H1 (cell line): ENCODE measurements at regions not wholly inside any gene's neighbourhood (a gene's known extent, or its start where the extent isn't known, plus 50 kb on each side); places are given as distances from the start of the nearest gene placed in this dataset.

Source experiments
- CTCF ChIA-PET: fragments of 300-600 bp; sonication (Branson Sonifier 250); formaldehyde crosslinking; loops from one replicate; lab custom pipeline; 2021; ENCODE audit not compliant: partially characterized antibody; lab: Charles Lee
- POLR2A ChIA-PET: fragments of 300-600 bp; sonication (Branson Sonifier 250); formaldehyde crosslinking; loops from one replicate; lab custom pipeline; 2021; ENCODE audit warnings: inconsistent platforms; ENCODE audit not compliant: partially characterized antibody; lab: Charles Lee
- DNase-seq, 2 experiments: peaks; one replicate each; pipeline versions ENCODE4 v3.0.0 to v3.0.0-alpha.2; 2010 to 2022; ENCODE audit warnings: low spot score in 2 of 2, low read depth in 1 of 2, mixed read lengths in 1 of 2
- FAIRE-seq: peaks from 2 replicates; lab custom pipeline; 2011; peaks lifted over from hg19 to GRCh38; lab: Jason Lieb, UNC
- H2AFZ ChIP-seq: 2 replicates; pipeline ENCODE4 v1.8.1; 2012; ENCODE audit warnings: low read length, inconsistent platforms
- H2AK5ac ChIP-seq: 2 replicates; pipeline ENCODE4 v1.6.1; 2013; ENCODE audit warnings: low read depth, low read length
- H2BK120ac ChIP-seq: replicated peaks from 2 replicates; pipeline ENCODE3; 2013; ENCODE audit warnings: low read depth, low read length, inconsistent platforms
- H2BK12ac ChIP-seq: 2 replicates; pipeline ENCODE4 v1.6.1; 2013; ENCODE audit warnings: low read depth, low read length
- H2BK15ac ChIP-seq: 2 replicates; pipeline ENCODE4 v1.6.1; 2013; ENCODE audit warnings: low read length
- H2BK20ac ChIP-seq: 2 replicates; pipeline ENCODE4 v1.6.1; 2013; ENCODE audit warnings: low read length
- H2BK5ac ChIP-seq: 2 replicates; pipeline ENCODE4 v1.6.1; 2013; ENCODE audit warnings: low read depth, low read length
- H3K14ac ChIP-seq: 2 replicates; pipeline ENCODE4 v1.6.1; 2013; ENCODE audit warnings: inconsistent platforms; ENCODE audit not compliant: insufficient read length
- H3K18ac ChIP-seq: 2 replicates; pipeline ENCODE4 v1.6.1; 2013; ENCODE audit warnings: low read length; ENCODE audit errors: extremely low read depth
- H3K23ac ChIP-seq: 2 replicates; pipeline ENCODE4 v1.6.1; 2013; ENCODE audit warnings: inconsistent platforms; ENCODE audit not compliant: insufficient read length
- H3K23me2 ChIP-seq: 2 replicates; pipeline ENCODE4 v1.6.1; 2013; ENCODE audit warnings: low read depth, low read length
- H3K27ac ChIP-seq: 2 replicates; pipeline ENCODE4 v1.6.1; 2011; ENCODE audit warnings: low read depth, low read length, inconsistent platforms
- H3K27me3 ChIP-seq, 4 experiments: replicated peaks in 1 of 4; 1 replicate in 1 of 4; 2 replicates in 3 of 4; pipeline versions ENCODE4 v1.6.1 to v1.8.1; 2011 to 2013; ENCODE audit warnings: low read length in 3 of 4, mild to moderate bottlenecking in 3 of 4, inconsistent platforms in 2 of 4, mixed read lengths in 2 of 4, moderate library complexity in 1 of 4; ENCODE audit not compliant: control insufficient read depth in 3 of 4, insufficient read depth in 3 of 4; ENCODE audit errors: extremely low read depth in 1 of 4
- H3K36me3 ChIP-seq, 4 experiments: 2 replicates each; pipeline versions ENCODE4 v1.6.1 to v1.8.1; 2011 to 2013; ENCODE audit warnings: mild to moderate bottlenecking in 4 of 4, low read length in 3 of 4, moderate library complexity in 2 of 4, control low read depth in 1 of 4, inconsistent platforms in 1 of 4; ENCODE audit not compliant: insufficient read depth in 4 of 4, control insufficient read depth in 2 of 4
- H3K4ac ChIP-seq: replicated peaks from 2 replicates; pipeline ENCODE3; 2013; ENCODE audit warnings: low read length, low read depth, mixed read lengths, inconsistent platforms; ENCODE audit not compliant: insufficient read length
- H3K4me1 ChIP-seq, 4 experiments: replicated peaks in 1 of 4; 1 replicate in 1 of 4; 2 replicates in 3 of 4; pipeline versions ENCODE4 v1.6.1 to v1.8.1; 2011 to 2013; ENCODE audit warnings: low read length in 3 of 4, inconsistent platforms in 2 of 4, mixed read lengths in 1 of 4; ENCODE audit not compliant: insufficient read depth in 4 of 4, control insufficient read depth in 3 of 4
- H3K4me2 ChIP-seq, 2 experiments: 2 replicates each; pipeline versions ENCODE4 v1.6.1 to v1.8.1; 2011 to 2013; ENCODE audit warnings: low read depth in 2 of 2, low read length in 2 of 2, control low read depth in 1 of 2, inconsistent platforms in 1 of 2, mild to moderate bottlenecking in 1 of 2; ENCODE audit not compliant: insufficient read depth in 1 of 2
- H3K4me3 ChIP-seq, 4 experiments: fragments of 200-600, 300-600 bp in 1 of 4; sonication (generic), shearing (Covaris generic), sonication (Bioruptor Twin) in 1 of 4; 2 replicates each; pipeline versions ENCODE4 v1.5.1 to v1.8.1; 2011 to 2016; ENCODE audit warnings: low read length in 4 of 4, low read depth in 3 of 4, control low read depth in 2 of 4, inconsistent platforms in 2 of 4, mild to moderate bottlenecking in 2 of 4, mixed read lengths in 1 of 4, moderate library complexity in 1 of 4; ENCODE audit not compliant: insufficient read depth in 2 of 4; ENCODE audit errors: extremely low read depth in 1 of 4
- H3K56ac ChIP-seq: replicated peaks from 2 replicates; pipeline ENCODE3; 2013; ENCODE audit warnings: low read depth, mild to moderate bottlenecking, mixed read lengths, low read length, inconsistent platforms; ENCODE audit not compliant: insufficient read length
- H3K79me1 ChIP-seq: 2 replicates; pipeline ENCODE4 v1.6.1; 2013; ENCODE audit warnings: low read depth, low read length, control low read depth
- H3K79me2 ChIP-seq, 2 experiments: 2 replicates each; pipeline versions ENCODE4 v1.6.1 to v1.8.1; 2012 to 2013; ENCODE audit warnings: low read length in 2 of 2, mild to moderate bottlenecking in 2 of 2, inconsistent platforms in 1 of 2; ENCODE audit not compliant: insufficient read depth in 2 of 2, control insufficient read depth in 1 of 2
- H3K9ac ChIP-seq, 4 experiments: replicated peaks in 1 of 4; 1 replicate in 1 of 4; 2 replicates in 3 of 4; pipeline versions ENCODE4 v1.6.1 to v1.8.1; 2011 to 2013; ENCODE audit warnings: low read depth in 3 of 4, low read length in 3 of 4, control low read depth in 2 of 4, mild to moderate bottlenecking in 2 of 4, moderate library complexity in 2 of 4, inconsistent platforms in 1 of 4; ENCODE audit errors: extremely low read depth in 1 of 4
- H3K9me3 ChIP-seq, 2 experiments: 2 replicates each; pipeline versions ENCODE4 v1.6.1 to v1.8.1; 2012 to 2013; ENCODE audit warnings: mild to moderate bottlenecking in 2 of 2, moderate library complexity in 2 of 2, control low read depth in 1 of 2, inconsistent platforms in 1 of 2, low read depth in 1 of 2, low read length in 1 of 2, mixed read lengths in 1 of 2; ENCODE audit not compliant: insufficient read depth in 2 of 2
- H4K20me1 ChIP-seq, 2 experiments: replicated peaks in 1 of 2; 2 replicates each; pipeline versions ENCODE3 to v1.8.1; 2011 to 2013; ENCODE audit warnings: inconsistent platforms in 2 of 2, low read length in 2 of 2, mild to moderate bottlenecking in 1 of 2; ENCODE audit not compliant: insufficient read depth in 2 of 2, control insufficient read depth in 1 of 2
- H4K5ac ChIP-seq: 2 replicates; pipeline ENCODE4 v1.6.1; 2013; ENCODE audit warnings: low read length, low read depth, mixed read lengths, inconsistent platforms; ENCODE audit not compliant: insufficient read length
- H4K8ac ChIP-seq: 2 replicates; pipeline ENCODE4 v1.8.0; 2013; ENCODE audit warnings: mild to moderate bottlenecking, moderate library complexity, low read length, inconsistent platforms; ENCODE audit not compliant: insufficient read depth; ENCODE audit errors: extremely low read depth
- H4K91ac ChIP-seq: replicated peaks from 2 replicates; pipeline ENCODE3; 2013; ENCODE audit warnings: low read length, mixed read lengths, inconsistent platforms; ENCODE audit not compliant: insufficient read length
- BRCA1 ChIP-seq: IDR thresholded peaks from 2 replicates; pipeline ENCODE4 v1.6.1; 2012; ENCODE audit warnings: low read depth, low read length, improper control_type of control experiment
- TBP ChIP-seq: IDR thresholded peaks from 2 replicates; pipeline ENCODE4 v1.6.1; 2011; ENCODE audit warnings: low read depth, low read length, improper control_type of control experiment
- WGBS, 2 experiments: shearing (Covaris generic) in 1 of 2; methylation state at CpG; one replicate each; pipeline versions ENCODE4 v1.1.6 to v1.1.7; 2013 to 2015; ENCODE audit warnings: low lambda C conversion rate in 2 of 2, mixed read lengths in 2 of 2, inconsistent platforms in 1 of 2, low coverage in 1 of 2, missing lambda C conversion rate in 1 of 2; ENCODE audit not compliant: insufficient replicate concordance in 2 of 2, insufficient coverage in 1 of 2, insufficient read length in 1 of 2; ENCODE audit errors: extremely low coverage in 1 of 2, missing lambda C conversion rate in 1 of 2; 5-methylcytosine and 5-hydroxymethylcytosine counted together
- TF ChIP-seq, protein P1 (sequence below): IDR thresholded peaks from 2 replicates; pipeline ENCODE4 v1.6.1; 2012; ENCODE audit warnings: inconsistent platforms

DNA sequence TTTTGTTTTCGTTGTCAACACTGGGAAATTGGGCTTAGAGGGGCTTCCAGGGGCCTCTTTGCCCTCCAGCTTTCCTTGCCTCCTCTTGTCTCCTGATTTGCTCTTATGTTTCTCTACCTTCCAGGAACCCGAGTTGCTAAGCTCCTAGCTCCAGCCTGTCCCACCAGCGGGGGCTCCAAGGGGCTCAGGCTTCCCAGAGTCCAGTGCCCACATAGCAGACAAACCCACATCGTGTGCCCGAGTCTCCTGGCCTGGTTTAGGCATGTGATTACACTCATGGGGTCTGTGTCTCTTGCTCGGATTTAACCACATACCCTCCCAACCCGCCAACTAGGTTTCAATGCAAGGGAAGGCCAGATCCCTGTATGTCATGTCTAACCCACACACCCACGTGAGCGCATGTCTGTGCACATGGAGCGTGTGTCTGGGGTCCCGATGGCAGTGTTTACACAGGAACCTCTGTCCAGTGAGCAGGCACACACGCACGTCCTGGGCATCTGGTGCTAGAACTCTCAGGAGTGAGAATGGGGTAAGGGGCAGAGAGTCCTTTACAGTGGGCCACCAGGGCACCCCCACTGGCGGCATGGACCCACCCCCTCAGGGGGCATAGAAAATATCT is 76.1 kb upstream of the MED9 start:
- Histone ChIP-seq H2BK20ac (no peak overlapping the region), H3K23me2 (no peaks in the 10 kb centered on the region), H3K23ac (no peak overlapping the region), H3K27ac (no peak overlapping the region), H2BK5ac (no peak overlapping the region), H2BK120ac (no peak overlapping the region), H3K9ac (no peak overlapping the region), H4K91ac (no peak overlapping the region), H4K5ac (no peak overlapping the region), H3K4me1 (peaks cover 0 to 5% (median 2%) of the 10 kb centered on the region in 4 experiments; a peak in 2 of 7 replicates), H3K4me3 (no peak overlapping the region), H2AFZ (0 out of 2 replicates have a peak overlapping the region, but pooled peaks have one; percentile 24), H3K56ac (no peak overlapping the region), H3K79me1 (no peaks in the 10 kb centered on the region), H3K14ac (no peak overlapping the region), H3K36me3 (no peaks in the 10 kb centered on the region), H3K27me3 (no peaks in the 10 kb centered on the region), H3K4me2 (no peak overlapping the region), H3K9me3 (no peaks in the 10 kb centered on the region), H4K8ac (no peak overlapping the region), H2BK15ac (0 out of 2 replicates have a peak overlapping the region, but pooled peaks have one; percentile 40), H4K20me1 (no peaks in the 10 kb centered on the region), H2AK5ac (no peak overlapping the region), H2BK12ac (no peak overlapping the region), H3K4ac (no peak overlapping the region), H3K18ac (no peak overlapping the region), H3K79me2 (no peaks in the 10 kb centered on the region)
- POLR2A ChIA-PET, result interaction anchor here (0.6 kb wide), 1 partner anchor 582 kb away, joined by 3 read pairs; no protein-coding TSS in a partner anchor
- TF ChIP-seq, protein P1, sequence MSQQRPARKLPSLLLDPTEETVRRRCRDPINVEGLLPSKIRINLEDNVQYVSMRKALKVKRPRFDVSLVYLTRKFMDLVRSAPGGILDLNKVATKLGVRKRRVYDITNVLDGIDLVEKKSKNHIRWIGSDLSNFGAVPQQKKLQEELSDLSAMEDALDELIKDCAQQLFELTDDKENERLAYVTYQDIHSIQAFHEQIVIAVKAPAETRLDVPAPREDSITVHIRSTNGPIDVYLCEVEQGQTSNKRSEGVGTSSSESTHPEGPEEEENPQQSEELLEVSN, result no peak
- TF ChIP-seq BRCA1 (no peak), TBP (no peak)
- no peak for FAIRE-seq
- no peak for DNase-seq
- CTCF ChIA-PET, result interaction anchor here (0.6 to 2.3 kb wide), 16 partner anchors 9 to 213 kb away, joined by 3 to 12 read pairs (median 4); no protein-coding TSS in a partner anchor
- WGBS, 2 experiments, result 85% methylated on average over 13 of the region's 14 CpGs; no CpG with 5 or more reads in 1 of the 2 experiments
